ENCODE measurements at regions not wholly inside any gene's neighbourhood (a gene's known extent, or its start where the extent isn't known, plus 50 kb on each side); places are given as distances from the start of the nearest gene placed in this dataset.

DNA sequence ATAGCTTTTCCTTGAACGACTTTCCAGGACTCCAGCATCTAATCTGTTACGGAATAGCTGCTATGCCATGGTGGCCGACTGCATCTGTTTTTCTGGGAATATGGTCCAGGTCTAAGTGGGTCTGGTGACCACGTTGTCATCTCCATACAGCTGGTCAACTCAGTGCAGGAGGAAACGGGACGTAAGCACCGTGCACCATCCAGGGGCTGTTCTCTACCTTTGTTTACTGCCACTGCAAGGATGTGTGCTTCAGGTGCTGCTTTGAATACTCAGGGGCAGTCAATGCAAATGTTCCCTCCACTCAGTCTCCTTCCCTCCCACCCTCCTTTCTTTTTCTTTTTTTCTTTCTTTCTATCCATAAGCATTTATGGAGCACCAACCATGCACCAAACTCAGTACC is 648.2 kb downstream of the VRK1 start:
- no peak overlapping the region for H4K12ac ChIP-seq (ENCODE audit: low read depth, low read length)
- no peaks in the 10 kb centered on the region for H3K9me3 ChIP-seq (ENCODE audit: insufficient read depth, low read depth, low read length)
- H2BK120ac ChIP-seq (ENCODE audit: insufficient read depth, low read length, poor library complexity), result no peak overlapping the region
- no CpG with 5 or more reads among the region's 7 CpGs for WGBS (ENCODE audit: extremely low coverage, insufficient coverage, insufficient read length)
- H3K4me3 ChIP-seq (ENCODE audit: low read depth, low read length), result no peak overlapping the region
- no peak overlapping the region for H3K18ac ChIP-seq (ENCODE audit: low read length)
- DNase-seq, result no peak
- no peaks in the 10 kb centered on the region for H3K27me3 ChIP-seq (ENCODE audit: insufficient read depth, low read length)
- no peak overlapping the region for H3K23ac ChIP-seq (ENCODE audit: low read length)
- no peaks in the 10 kb centered on the region for H3K79me2 ChIP-seq (ENCODE audit: control insufficient read depth, insufficient read depth, low read length, poor library complexity)
- no peak overlapping the region for H2AK5ac ChIP-seq (ENCODE audit: low read length)
- H3K4ac ChIP-seq (ENCODE audit: low read depth, low read length), result no peak overlapping the region
- H3K4me1 ChIP-seq (ENCODE audit: control insufficient read depth in 1 of 2, insufficient read depth in 2 of 2, low read length in 2 of 2), result no peaks in the 10 kb centered on the region
- no peak overlapping the region for H3K14ac ChIP-seq (ENCODE audit: low read length)
- no peak overlapping the region for H3K4me2 ChIP-seq (ENCODE audit: low read length)
- H2BK5ac ChIP-seq (ENCODE audit: low read depth, low read length, poor library complexity), result no peak overlapping the region
- H3K79me1 ChIP-seq (ENCODE audit: low read length), result no peaks in the 10 kb centered on the region
- H3K27ac ChIP-seq (ENCODE audit: low read depth, low read length), result no peak overlapping the region
- no peak overlapping the region for H4K8ac ChIP-seq (ENCODE audit: low read depth, low read length)
- no peak overlapping the region for H4K91ac ChIP-seq (ENCODE audit: low read depth, low read length)
- no peak overlapping the region for H2BK12ac ChIP-seq (ENCODE audit: low read length)
- H3K36me3 ChIP-seq (ENCODE audit: control insufficient read depth in 1 of 2, insufficient read depth in 2 of 2, low read length in 2 of 2), result no peaks in the 10 kb centered on the region
- H3K9ac ChIP-seq (ENCODE audit: low read length), result no peak overlapping the region
- H2AFZ ChIP-seq (ENCODE audit: insufficient read depth, low read length, poor library complexity), result no peak overlapping the region

DNA sequence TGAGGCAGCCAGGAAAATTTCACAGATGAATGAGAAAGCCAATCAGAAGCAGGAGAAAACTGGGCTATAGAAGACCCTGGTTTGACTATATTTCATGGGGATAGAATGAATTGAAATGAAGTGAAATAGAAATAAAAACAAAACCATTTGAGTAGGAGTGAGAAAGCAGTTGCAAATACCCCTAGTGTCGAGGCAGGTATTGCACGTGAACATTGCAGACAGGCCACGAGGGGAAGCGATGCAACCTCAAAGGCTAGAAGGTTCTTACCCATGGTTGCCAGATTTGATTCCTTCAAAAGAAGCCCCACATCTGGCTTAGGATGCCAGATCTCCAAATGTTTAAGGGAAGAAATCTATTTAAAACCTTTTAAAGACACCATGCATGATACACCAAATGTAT is 648.9 kb downstream of the VRK1 start:
- Histone ChIP-seq H3K27me3 (ENCODE audit: insufficient read depth, low read length) (no peaks in the 10 kb centered on the region), H3K18ac (ENCODE audit: low read length) (no peak overlapping the region), H2AFZ (ENCODE audit: insufficient read depth, low read length, poor library complexity) (no peak overlapping the region), H3K36me3 (ENCODE audit: control insufficient read depth in 1 of 2, insufficient read depth in 2 of 2, low read length in 2 of 2) (no peaks in the 10 kb centered on the region), H3K27ac (ENCODE audit: low read depth, low read length) (no peak overlapping the region), H3K14ac (ENCODE audit: low read length) (no peak overlapping the region), H2BK5ac (ENCODE audit: low read depth, low read length, poor library complexity) (no peak overlapping the region), H3K4ac (ENCODE audit: low read depth, low read length) (no peak overlapping the region), H4K91ac (ENCODE audit: low read depth, low read length) (no peak overlapping the region), H3K4me3 (ENCODE audit: low read depth, low read length) (no peak overlapping the region), H3K9ac (ENCODE audit: low read length) (no peak overlapping the region), H2BK120ac (ENCODE audit: insufficient read depth, low read length, poor library complexity) (no peak overlapping the region), H3K79me1 (ENCODE audit: low read length) (no peaks in the 10 kb centered on the region), H3K79me2 (ENCODE audit: control insufficient read depth, insufficient read depth, low read length, poor library complexity) (no peaks in the 10 kb centered on the region), H3K9me3 (ENCODE audit: insufficient read depth, low read depth, low read length) (no peaks in the 10 kb centered on the region), H2BK12ac (ENCODE audit: low read length) (no peak overlapping the region), H3K4me1 (ENCODE audit: control insufficient read depth in 1 of 2, insufficient read depth in 2 of 2, low read length in 2 of 2) (no peaks in the 10 kb centered on the region), H4K12ac (ENCODE audit: low read depth, low read length) (no peak overlapping the region), H3K23ac (ENCODE audit: low read length) (no peak overlapping the region), H2AK5ac (ENCODE audit: low read length) (no peak overlapping the region), H4K8ac (ENCODE audit: low read depth, low read length) (no peak overlapping the region), H3K4me2 (ENCODE audit: low read length) (no peak overlapping the region)
- no peak for DNase-seq
- WGBS (ENCODE audit: extremely low coverage, insufficient coverage, insufficient read length), result no CpG with 5 or more reads among the region's 4 CpGs

GRCh38 chr14:97452314-97452713 is 655.1 kb downstream of the VRK1 start:
- H2BK12ac ChIP-seq (ENCODE audit: low read length), result no peak overlapping the region
- H2BK120ac ChIP-seq (ENCODE audit: insufficient read depth, low read length, poor library complexity), result no peak overlapping the region
- no peaks in the 10 kb centered on the region for H3K79me2 ChIP-seq (ENCODE audit: control insufficient read depth, insufficient read depth, low read length, poor library complexity)
- no peak overlapping the region for H3K9ac ChIP-seq (ENCODE audit: low read length)
- H3K27me3 ChIP-seq (ENCODE audit: insufficient read depth, low read length), result no peaks in the 10 kb centered on the region
- no peak overlapping the region for H3K14ac ChIP-seq (ENCODE audit: low read length)
- H3K4ac ChIP-seq (ENCODE audit: low read depth, low read length), result no peak overlapping the region
- no peak overlapping the region for H3K27ac ChIP-seq (ENCODE audit: low read depth, low read length)
- no peak overlapping the region for H3K4me2 ChIP-seq (ENCODE audit: low read length)
- H3K23ac ChIP-seq (ENCODE audit: low read length), result no peak overlapping the region
- peaks cover 0 to 3% of the 10 kb centered on the region in 2 experiments for H3K4me1 ChIP-seq (ENCODE audit: control insufficient read depth in 1 of 2, insufficient read depth in 2 of 2, low read length in 2 of 2)
- no peak overlapping the region for H4K8ac ChIP-seq (ENCODE audit: low read depth, low read length)
- H2AFZ ChIP-seq (ENCODE audit: insufficient read depth, low read length, poor library complexity), result no peak overlapping the region
- no peaks in the 10 kb centered on the region for H3K79me1 ChIP-seq (ENCODE audit: low read length)
- no peak for DNase-seq
- H3K9me3 ChIP-seq (ENCODE audit: insufficient read depth, low read depth, low read length), result no peaks in the 10 kb centered on the region
- no peak overlapping the region for H2AK5ac ChIP-seq (ENCODE audit: low read length)
- no peak overlapping the region for H4K91ac ChIP-seq (ENCODE audit: low read depth, low read length)
- H2BK5ac ChIP-seq (ENCODE audit: low read depth, low read length, poor library complexity), result no peak overlapping the region
- no peaks in the 10 kb centered on the region for H3K36me3 ChIP-seq (ENCODE audit: control insufficient read depth in 1 of 2, insufficient read depth in 2 of 2, low read length in 2 of 2)
- H3K4me3 ChIP-seq (ENCODE audit: low read depth, low read length), result no peak overlapping the region
- H3K18ac ChIP-seq (ENCODE audit: low read length), result no peak overlapping the region
- no peak overlapping the region for H4K12ac ChIP-seq (ENCODE audit: low read depth, low read length)

DNA sequence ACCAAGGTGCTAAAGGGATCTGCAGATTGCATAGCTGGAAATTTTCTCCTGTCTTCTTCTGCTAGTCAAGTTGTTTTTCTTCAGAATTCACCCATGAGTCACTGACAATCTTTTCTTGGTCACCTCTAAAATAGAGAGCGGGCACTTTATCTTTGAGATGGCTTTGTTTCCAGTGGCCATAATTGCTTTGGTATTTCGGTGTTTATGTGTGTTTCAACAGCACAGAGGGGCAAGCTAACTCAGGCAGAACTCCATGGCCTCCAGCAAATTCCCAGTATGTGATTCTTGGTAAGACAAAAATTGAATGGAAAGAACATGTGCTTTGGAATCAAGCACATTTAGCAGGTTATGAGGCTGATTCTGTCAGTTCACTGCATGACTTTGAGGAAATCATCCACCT is 656.8 kb downstream of the VRK1 start:
- H2BK5ac ChIP-seq (ENCODE audit: low read depth, low read length, poor library complexity), result no peak overlapping the region
- H2AK5ac ChIP-seq (ENCODE audit: low read length), result no peak overlapping the region
- no peak overlapping the region for H2BK120ac ChIP-seq (ENCODE audit: insufficient read depth, low read length, poor library complexity)
- no peak overlapping the region for H4K8ac ChIP-seq (ENCODE audit: low read depth, low read length)
- H3K9ac ChIP-seq (ENCODE audit: low read length), result no peak overlapping the region
- H3K4ac ChIP-seq (ENCODE audit: low read depth, low read length), result no peak overlapping the region
- peak; percentile 80 to 92 for DNase-seq
- no peaks in the 10 kb centered on the region for H3K27me3 ChIP-seq (ENCODE audit: insufficient read depth, low read length)
- H3K79me2 ChIP-seq (ENCODE audit: control insufficient read depth, insufficient read depth, low read length, poor library complexity), result no peaks in the 10 kb centered on the region
- H3K36me3 ChIP-seq (ENCODE audit: control insufficient read depth in 1 of 2, insufficient read depth in 2 of 2, low read length in 2 of 2), result no peaks in the 10 kb centered on the region
- peaks cover 4 to 9% of the 10 kb centered on the region in 2 experiments for H3K4me1 ChIP-seq (ENCODE audit: control insufficient read depth in 1 of 2, insufficient read depth in 2 of 2, low read length in 2 of 2)
- no peak overlapping the region for H3K4me2 ChIP-seq (ENCODE audit: low read length)
- no CpG with 5 or more reads among the region's 2 CpGs for WGBS (ENCODE audit: extremely low coverage, insufficient coverage, insufficient read length)
- H3K79me1 ChIP-seq (ENCODE audit: low read length), result no peaks in the 10 kb centered on the region
- H3K23ac ChIP-seq (ENCODE audit: low read length), result no peak overlapping the region
- H3K18ac ChIP-seq (ENCODE audit: low read length), result no peak overlapping the region
- H2AFZ ChIP-seq (ENCODE audit: insufficient read depth, low read length, poor library complexity), result no peak overlapping the region
- H3K27ac ChIP-seq (ENCODE audit: low read depth, low read length), result no peak overlapping the region
- no peaks in the 10 kb centered on the region for H3K9me3 ChIP-seq (ENCODE audit: insufficient read depth, low read depth, low read length)
- H4K12ac ChIP-seq (ENCODE audit: low read depth, low read length), result no peak overlapping the region
- no peak overlapping the region for H2BK12ac ChIP-seq (ENCODE audit: low read length)
- no peak overlapping the region for H3K14ac ChIP-seq (ENCODE audit: low read length)
- H4K91ac ChIP-seq (ENCODE audit: low read depth, low read length), result no peak overlapping the region
- H3K4me3 ChIP-seq (ENCODE audit: low read depth, low read length), result no peak overlapping the region
